Mesenchymal stem cell (in vitro differentiated cells and primary cell): ENCODE measurements at regions not wholly inside any gene's neighbourhood (a gene's known extent, or its start where the extent isn't known, plus 50 kb on each side); places are given as distances from the start of the nearest gene placed in this dataset.
A peak's percentile ranks its signal among the peaks of the same experiment; 100 is the strongest.

Source experiments
- DNase-seq: peaks from one replicate; pipeline ENCODE4 v3.0.0-alpha.2; 2013
- H2AFZ ChIP-seq: one replicate; pipeline ENCODE4 v1.6.1; 2013; ENCODE audit warnings: low read depth, mild to moderate bottlenecking, control low read depth, inconsistent platforms, low read length, moderate library complexity
- H2AK5ac ChIP-seq: 2 replicates; pipeline ENCODE4 v1.6.1; 2013; ENCODE audit warnings: low read length, moderate library complexity, mild to moderate bottlenecking, inconsistent platforms; ENCODE audit not compliant: severe bottlenecking
- H2BK120ac ChIP-seq: one replicate; pipeline ENCODE4 v1.6.1; 2013; ENCODE audit warnings: low read depth, mild to moderate bottlenecking, inconsistent platforms, low read length, moderate library complexity
- H2BK12ac ChIP-seq, 2 experiments: one replicate each; pipeline ENCODE4 v1.6.1; 2013; ENCODE audit warnings: inconsistent platforms in 2 of 2, low read length in 2 of 2, mild to moderate bottlenecking in 2 of 2, moderate library complexity in 2 of 2, control low read depth in 1 of 2
- H2BK15ac ChIP-seq: one replicate; pipeline ENCODE4 v1.6.1; 2013; ENCODE audit warnings: mild to moderate bottlenecking, low read depth, inconsistent platforms; ENCODE audit not compliant: poor library complexity, severe bottlenecking
- H2BK5ac ChIP-seq: 2 replicates; pipeline ENCODE4 v1.6.1; 2013; ENCODE audit warnings: low read depth, mild to moderate bottlenecking, low read length, control low read depth, inconsistent platforms; ENCODE audit not compliant: poor library complexity, severe bottlenecking
- H3K14ac ChIP-seq, 2 experiments: one replicate each; pipeline ENCODE4 v1.6.1; 2013; ENCODE audit warnings: inconsistent platforms in 2 of 2, low read length in 2 of 2, control low read depth in 1 of 2, mild to moderate bottlenecking in 1 of 2, moderate library complexity in 1 of 2
- H3K18ac ChIP-seq, 2 experiments: one replicate each; pipeline ENCODE4 v1.6.1; 2013; ENCODE audit warnings: inconsistent platforms in 2 of 2, low read length in 2 of 2, control low read depth in 1 of 2, low read depth in 1 of 2, mild to moderate bottlenecking in 1 of 2
- H3K23ac ChIP-seq, 2 experiments: one replicate each; pipeline ENCODE4 v1.6.1; 2013; ENCODE audit warnings: inconsistent platforms in 2 of 2, low read length in 2 of 2, mild to moderate bottlenecking in 2 of 2, moderate library complexity in 2 of 2, control low read depth in 1 of 2
- H3K27ac ChIP-seq: 2 replicates; pipeline ENCODE4 v1.5.1; 2013; ENCODE audit warnings: mild to moderate bottlenecking, moderate library complexity, low read length, control low read depth, inconsistent platforms; ENCODE audit not compliant: poor library complexity, severe bottlenecking
- H3K27me3 ChIP-seq, 2 experiments: 2 replicates each; pipeline versions ENCODE4 v1.6.1 to v1.7.0; 2013; ENCODE audit warnings: low read length in 2 of 2, mild to moderate bottlenecking in 2 of 2, moderate library complexity in 2 of 2, control low read depth in 1 of 2, inconsistent platforms in 1 of 2; ENCODE audit not compliant: control insufficient read depth in 1 of 2, insufficient read depth in 1 of 2
- H3K36me3 ChIP-seq, 2 experiments: 2 replicates each; pipeline versions ENCODE4 v1.6.1 to v1.7.0; 2013; ENCODE audit warnings: low read length in 2 of 2, control low read depth in 1 of 2, inconsistent platforms in 1 of 2, low read depth in 1 of 2, mild to moderate bottlenecking in 1 of 2; ENCODE audit not compliant: insufficient read depth in 2 of 2, control insufficient read depth in 1 of 2
- H3K4ac ChIP-seq, 2 experiments: one replicate each; pipeline ENCODE4 v1.6.1; 2013; ENCODE audit warnings: inconsistent platforms in 2 of 2, low read length in 2 of 2, mild to moderate bottlenecking in 2 of 2, moderate library complexity in 2 of 2, control low read depth in 1 of 2, low read depth in 1 of 2
- H3K4me1 ChIP-seq: 2 replicates; pipeline ENCODE4 v1.6.1; 2013; ENCODE audit warnings: low read depth, low read length, control low read depth; ENCODE audit not compliant: control insufficient read depth, insufficient read depth
- H3K4me2 ChIP-seq: 2 replicates; pipeline ENCODE4 v1.6.1; 2013; ENCODE audit warnings: low read length, mild to moderate bottlenecking, inconsistent platforms; ENCODE audit not compliant: poor library complexity, severe bottlenecking
- H3K4me3 ChIP-seq, 2 experiments: 2 replicates each; pipeline versions ENCODE4 v1.5.1 to v1.7.0; 2013; ENCODE audit warnings: low read length in 2 of 2, mild to moderate bottlenecking in 2 of 2, control low read depth in 1 of 2, low read depth in 1 of 2; ENCODE audit not compliant: insufficient read depth in 1 of 2
- H3K79me1 ChIP-seq: replicated peaks from 2 replicates; pipeline ENCODE4 v1.6.1; 2013; ENCODE audit warnings: mild to moderate bottlenecking, control low read depth, low read length, inconsistent platforms; ENCODE audit not compliant: poor library complexity, severe bottlenecking
- H3K9ac ChIP-seq: 2 replicates; pipeline ENCODE4 v1.7.0; 2013; ENCODE audit warnings: mild to moderate bottlenecking, low read length, moderate library complexity
- H3K9me3 ChIP-seq: 2 replicates; pipeline ENCODE4 v1.7.0; 2013; ENCODE audit warnings: mild to moderate bottlenecking, low read length; ENCODE audit not compliant: control insufficient read depth
- H4K8ac ChIP-seq: one replicate; pipeline ENCODE4 v1.6.1; 2013; ENCODE audit warnings: inconsistent platforms, mild to moderate bottlenecking, low read length, moderate library complexity
- H4K91ac ChIP-seq: one replicate; pipeline ENCODE4 v1.6.1; 2013; ENCODE audit warnings: mild to moderate bottlenecking, low read length, inconsistent platforms
- WGBS: methylation state at CpG from one replicate; pipeline ENCODE4 v1.1.7; 2013; ENCODE audit warnings: mixed read lengths; 5-methylcytosine and 5-hydroxymethylcytosine counted together

GRCh38 chr3:72316501-72317279 lies 531.6 kb downstream of the SHQ1 start:
- no peak for DNase-seq
- Histone ChIP-seq H3K9me3 (no peaks in the 10 kb centered on the region), H2BK15ac (no peak overlapping the region), H3K18ac (no peak overlapping the region), H2BK5ac (no peak overlapping the region), H2BK12ac (no peak overlapping the region), H2AFZ (no peak overlapping the region), H3K4me2 (no peak overlapping the region), H2BK120ac (no peak overlapping the region), H2AK5ac (no peak overlapping the region), H4K91ac (no peak overlapping the region), H3K14ac (no peak overlapping the region), H3K23ac (no peak overlapping the region), H3K27ac (no peak overlapping the region), H3K9ac (no peak overlapping the region), H3K4me1 (peaks cover 7% of the 10 kb centered on the region), H3K36me3 (no peaks in the 10 kb centered on the region), H3K4ac (no peak overlapping the region), H3K27me3 (no peaks in the 10 kb centered on the region), H3K79me1 (no peaks in the 10 kb centered on the region), H4K8ac (no peak overlapping the region), H3K4me3 (no peak overlapping the region)
- 91% methylated on average over 12 of the region's 13 CpGs for WGBS

GRCh38 chr3:72313308-72313707 lies 528.4 kb upstream of the PROK2 start:
- no peak overlapping the region for H4K8ac ChIP-seq
- no peak overlapping the region for H3K18ac ChIP-seq
- no peak overlapping the region for H2AFZ ChIP-seq
- no peak overlapping the region for H4K91ac ChIP-seq
- no peaks in the 10 kb centered on the region for H3K9me3 ChIP-seq
- no peak overlapping the region for H3K9ac ChIP-seq
- peaks cover 13% of the 10 kb centered on the region for H3K4me1 ChIP-seq
- no peak overlapping the region for H2BK12ac ChIP-seq
- H2BK120ac ChIP-seq, result no peak overlapping the region
- no peak overlapping the region for H2AK5ac ChIP-seq
- no peak overlapping the region for H3K4me3 ChIP-seq
- H3K27ac ChIP-seq, result no peak overlapping the region
- H2BK15ac ChIP-seq, result no peak overlapping the region
- no peak overlapping the region for H2BK5ac ChIP-seq
- H3K27me3 ChIP-seq, result peaks cover 0 to 6% of the 10 kb centered on the region in 2 experiments
- no peak overlapping the region for H3K4me2 ChIP-seq
- H3K23ac ChIP-seq, result no peak overlapping the region
- H3K4ac ChIP-seq, result no peak overlapping the region
- H3K79me1 ChIP-seq, result no peaks in the 10 kb centered on the region
- no peak for DNase-seq
- H3K36me3 ChIP-seq, result no peaks in the 10 kb centered on the region
- H3K14ac ChIP-seq, result no peak overlapping the region
- no CpG with 5 or more reads among the region's 1 CpG for WGBS

- H3K4me3 ChIP-seq, result no peak overlapping the region
- no peak overlapping the region for H2BK15ac ChIP-seq
- WGBS, result 89% methylated on average over 5 of the region's 6 CpGs
- no peak overlapping the region for H4K91ac ChIP-seq
- no peak overlapping the region for H3K4ac ChIP-seq
- H3K4me2 ChIP-seq, result no peak overlapping the region
- no peak overlapping the region for H3K23ac ChIP-seq
- H3K27me3 ChIP-seq, result peaks cover 0 to 6% of the 10 kb centered on the region in 2 experiments
- H3K27ac ChIP-seq, result no peak overlapping the region
- no peak for DNase-seq
- H3K14ac ChIP-seq, result no peak overlapping the region
- no peak overlapping the region for H2BK12ac ChIP-seq
- no peak overlapping the region for H3K9ac ChIP-seq
- H3K9me3 ChIP-seq, result no peaks in the 10 kb centered on the region
- no peak overlapping the region for H2BK5ac ChIP-seq
- H3K79me1 ChIP-seq, result no peaks in the 10 kb centered on the region
- no peak overlapping the region for H2AK5ac ChIP-seq
- peaks cover 12% of the 10 kb centered on the region for H3K4me1 ChIP-seq
- no peak overlapping the region for H4K8ac ChIP-seq
- H2BK120ac ChIP-seq, result no peak overlapping the region
- no peaks in the 10 kb centered on the region for H3K36me3 ChIP-seq
- H3K18ac ChIP-seq, result no peak overlapping the region
- H2AFZ ChIP-seq, result no peak overlapping the region
Observed at GRCh38 chr3:72312339-72312738, 527.4 kb upstream of the PROK2 start.

GRCh38 chr3:72311425-72311824 lies 526.5 kb upstream of the PROK2 start:
- H4K91ac ChIP-seq, result peak overlapping the region; percentile 35
- WGBS, result 95% methylated on average over 4 of the region's 7 CpGs
- no peak overlapping the region for H3K9ac ChIP-seq
- peaks cover 0 to 6% of the 10 kb centered on the region in 2 experiments for H3K27me3 ChIP-seq
- H2BK15ac ChIP-seq, result no peak overlapping the region
- no peak overlapping the region for H2BK120ac ChIP-seq
- H3K4me3 ChIP-seq, result no peak overlapping the region
- no peak overlapping the region for H3K4me2 ChIP-seq
- H3K18ac ChIP-seq, result peak overlapping the region; percentile 50 to 73
- peak overlapping the region; percentile 24 to 61 for H3K4ac ChIP-seq
- peak overlapping the region; percentile 61 to 83 for H2BK12ac ChIP-seq
- H3K36me3 ChIP-seq, result no peaks in the 10 kb centered on the region
- H2AK5ac ChIP-seq, result no peak overlapping the region
- H3K9me3 ChIP-seq, result no peaks in the 10 kb centered on the region
- DNase-seq, result no peak
- no peak overlapping the region for H3K23ac ChIP-seq
- peak overlapping the region in 1 of 2 experiments; percentile 49 for H3K14ac ChIP-seq
- peak overlapping the region; percentile 33 for H4K8ac ChIP-seq
- no peak overlapping the region for H2AFZ ChIP-seq
- no peaks in the 10 kb centered on the region for H3K79me1 ChIP-seq
- H2BK5ac ChIP-seq, result no peak overlapping the region
- H3K27ac ChIP-seq, result no peak overlapping the region
- peaks cover 14% of the 10 kb centered on the region for H3K4me1 ChIP-seq
